ENCODE measurements at regions not wholly inside any gene's neighbourhood (a gene's known extent, or its start where the extent isn't known, plus 50 kb on each side); places are given as distances from the start of the nearest gene placed in this dataset.

DNA sequence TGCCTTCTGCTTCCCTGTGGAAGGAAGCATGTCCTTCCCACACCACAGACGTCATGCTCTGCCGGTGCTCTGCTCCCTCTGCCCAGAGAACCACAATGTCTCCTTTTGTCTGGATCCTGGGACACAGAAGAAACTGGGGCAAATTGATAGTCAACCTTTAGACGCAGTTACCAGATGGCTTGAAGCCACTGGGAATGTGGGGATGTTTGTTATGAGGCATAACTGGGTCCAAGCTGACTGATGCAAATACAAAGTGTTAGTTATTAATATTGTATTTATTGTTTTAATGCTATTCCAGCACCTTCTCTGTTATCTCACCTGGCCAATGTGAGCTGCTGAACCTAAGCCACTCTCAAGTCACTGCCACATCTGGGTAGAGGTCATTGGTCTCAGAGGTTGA is 322.2 kb downstream of the SHANK2 start:
- Histone ChIP-seq H3K4me3 (ENCODE audit: insufficient read depth, low read length) (no peak overlapping the region), H3K27ac (ENCODE audit: low read depth, low read length) (no peak overlapping the region), H4K20me1 (ENCODE audit: insufficient read depth, low read length) (no peaks in the 10 kb centered on the region), H3K36me3 (ENCODE audit: insufficient read depth, low read length) (no peaks in the 10 kb centered on the region), H3K9me3 (ENCODE audit: low read depth, low read length) (peaks cover 2% of the 10 kb centered on the region), H2AFZ (ENCODE audit: low read length) (no peak overlapping the region), H3K27me3 (ENCODE audit: insufficient read depth, low read length) (no peaks in the 10 kb centered on the region), H3K4me1 (ENCODE audit: insufficient read depth, low read length) (no peaks in the 10 kb centered on the region), H3K4me2 (ENCODE audit: insufficient read depth, low read length) (no peak overlapping the region), H3K79me2 (ENCODE audit: insufficient read depth, low read length) (no peaks in the 10 kb centered on the region)
- no peak for DNase-seq (ENCODE audit: insufficient read length, low spot score, missing footprints)
- TF ChIP-seq, protein P1, sequence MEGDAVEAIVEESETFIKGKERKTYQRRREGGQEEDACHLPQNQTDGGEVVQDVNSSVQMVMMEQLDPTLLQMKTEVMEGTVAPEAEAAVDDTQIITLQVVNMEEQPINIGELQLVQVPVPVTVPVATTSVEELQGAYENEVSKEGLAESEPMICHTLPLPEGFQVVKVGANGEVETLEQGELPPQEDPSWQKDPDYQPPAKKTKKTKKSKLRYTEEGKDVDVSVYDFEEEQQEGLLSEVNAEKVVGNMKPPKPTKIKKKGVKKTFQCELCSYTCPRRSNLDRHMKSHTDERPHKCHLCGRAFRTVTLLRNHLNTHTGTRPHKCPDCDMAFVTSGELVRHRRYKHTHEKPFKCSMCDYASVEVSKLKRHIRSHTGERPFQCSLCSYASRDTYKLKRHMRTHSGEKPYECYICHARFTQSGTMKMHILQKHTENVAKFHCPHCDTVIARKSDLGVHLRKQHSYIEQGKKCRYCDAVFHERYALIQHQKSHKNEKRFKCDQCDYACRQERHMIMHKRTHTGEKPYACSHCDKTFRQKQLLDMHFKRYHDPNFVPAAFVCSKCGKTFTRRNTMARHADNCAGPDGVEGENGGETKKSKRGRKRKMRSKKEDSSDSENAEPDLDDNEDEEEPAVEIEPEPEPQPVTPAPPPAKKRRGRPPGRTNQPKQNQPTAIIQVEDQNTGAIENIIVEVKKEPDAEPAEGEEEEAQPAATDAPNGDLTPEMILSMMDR (IDR thresholded peaks at IDR 0.05; ENCODE audit: extremely low read depth, low read depth, low read length), result no peak

DNA sequence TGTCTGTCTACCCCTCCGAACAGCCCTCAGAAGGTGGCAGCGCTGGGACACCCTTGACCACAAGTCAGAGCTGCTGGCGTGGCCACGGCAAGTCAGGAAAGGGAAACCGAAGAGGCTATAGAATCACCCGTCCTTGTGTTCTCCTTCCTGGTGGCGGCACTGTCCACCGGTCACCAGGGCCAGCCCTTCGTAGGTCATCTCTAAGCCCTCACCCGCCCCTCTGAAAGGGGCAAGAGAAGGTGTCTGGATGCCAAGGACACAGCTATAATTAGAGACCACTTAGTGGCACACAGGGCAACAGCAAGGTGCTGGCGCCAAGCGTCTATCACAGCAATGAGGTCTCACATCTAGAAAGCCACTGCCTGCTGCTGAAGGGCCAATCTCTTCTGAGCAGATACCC is 320.9 kb downstream of the SHANK2 start:
- Histone ChIP-seq H3K36me3 (ENCODE audit: insufficient read depth, low read length) (no peaks in the 10 kb centered on the region), H3K79me2 (ENCODE audit: insufficient read depth, low read length) (no peaks in the 10 kb centered on the region), H3K27me3 (ENCODE audit: insufficient read depth, low read length) (no peaks in the 10 kb centered on the region), H2AFZ (ENCODE audit: low read length) (no peak overlapping the region), H3K4me1 (ENCODE audit: insufficient read depth, low read length) (no peaks in the 10 kb centered on the region), H3K4me2 (ENCODE audit: insufficient read depth, low read length) (no peak overlapping the region), H3K4me3 (ENCODE audit: insufficient read depth, low read length) (no peak overlapping the region), H3K9me3 (ENCODE audit: low read depth, low read length) (peaks cover 2% of the 10 kb centered on the region), H4K20me1 (ENCODE audit: insufficient read depth, low read length) (no peaks in the 10 kb centered on the region), H3K27ac (ENCODE audit: low read depth, low read length) (no peak overlapping the region)
- TF ChIP-seq, protein P1 (IDR thresholded peaks at IDR 0.05; ENCODE audit: extremely low read depth, low read depth, low read length), result no peak
- no peak for DNase-seq (ENCODE audit: insufficient read length, low spot score, missing footprints)

DNA sequence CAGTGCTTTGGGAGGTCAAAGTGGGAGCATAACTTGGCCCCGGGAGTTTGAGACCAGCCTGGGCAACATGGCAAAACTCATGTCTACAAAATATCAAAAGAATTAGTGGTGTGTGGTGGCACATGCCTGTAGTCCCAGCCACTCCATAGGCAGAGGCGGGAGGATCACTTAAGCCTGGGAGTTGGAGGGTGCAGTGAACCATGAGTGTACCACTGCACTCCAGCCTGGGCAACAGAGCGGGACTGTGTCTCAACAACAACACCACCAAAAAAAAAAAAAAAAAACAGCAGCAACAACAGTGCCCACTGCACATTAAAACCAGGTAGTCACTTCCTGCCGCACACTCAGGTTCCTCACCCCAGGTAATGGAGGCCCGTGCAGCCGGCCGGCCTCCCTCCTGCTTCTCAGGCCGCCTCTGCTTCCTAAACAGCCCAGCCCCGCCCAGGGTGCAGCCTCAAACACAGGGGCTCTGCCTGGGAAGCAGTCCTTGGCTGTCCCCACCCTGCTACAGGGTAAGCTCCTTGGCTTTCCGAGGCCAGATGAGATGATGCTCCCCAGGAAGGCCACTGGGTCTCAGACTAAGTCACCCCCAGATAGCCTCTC is 318.3 kb downstream of the SHANK2 start:
- Histone ChIP-seq H3K79me2 (ENCODE audit: insufficient read depth, low read length) (no peaks in the 10 kb centered on the region), H3K9me3 (ENCODE audit: low read depth, low read length) (peaks cover 2% of the 10 kb centered on the region), H3K4me2 (ENCODE audit: insufficient read depth, low read length) (no peak overlapping the region), H3K36me3 (ENCODE audit: insufficient read depth, low read length) (no peaks in the 10 kb centered on the region), H2AFZ (ENCODE audit: low read length) (no peak overlapping the region), H3K4me1 (ENCODE audit: insufficient read depth, low read length) (no peaks in the 10 kb centered on the region), H4K20me1 (ENCODE audit: insufficient read depth, low read length) (no peaks in the 10 kb centered on the region), H3K27ac (ENCODE audit: low read depth, low read length) (no peak overlapping the region), H3K27me3 (ENCODE audit: insufficient read depth, low read length) (no peaks in the 10 kb centered on the region), H3K4me3 (ENCODE audit: insufficient read depth, low read length) (no peak overlapping the region)
- DNase-seq (ENCODE audit: insufficient read length, low spot score, missing footprints), result no peak
- TF ChIP-seq, protein P1 (IDR thresholded peaks at IDR 0.05; ENCODE audit: extremely low read depth, low read depth, low read length), result no peak

DNA sequence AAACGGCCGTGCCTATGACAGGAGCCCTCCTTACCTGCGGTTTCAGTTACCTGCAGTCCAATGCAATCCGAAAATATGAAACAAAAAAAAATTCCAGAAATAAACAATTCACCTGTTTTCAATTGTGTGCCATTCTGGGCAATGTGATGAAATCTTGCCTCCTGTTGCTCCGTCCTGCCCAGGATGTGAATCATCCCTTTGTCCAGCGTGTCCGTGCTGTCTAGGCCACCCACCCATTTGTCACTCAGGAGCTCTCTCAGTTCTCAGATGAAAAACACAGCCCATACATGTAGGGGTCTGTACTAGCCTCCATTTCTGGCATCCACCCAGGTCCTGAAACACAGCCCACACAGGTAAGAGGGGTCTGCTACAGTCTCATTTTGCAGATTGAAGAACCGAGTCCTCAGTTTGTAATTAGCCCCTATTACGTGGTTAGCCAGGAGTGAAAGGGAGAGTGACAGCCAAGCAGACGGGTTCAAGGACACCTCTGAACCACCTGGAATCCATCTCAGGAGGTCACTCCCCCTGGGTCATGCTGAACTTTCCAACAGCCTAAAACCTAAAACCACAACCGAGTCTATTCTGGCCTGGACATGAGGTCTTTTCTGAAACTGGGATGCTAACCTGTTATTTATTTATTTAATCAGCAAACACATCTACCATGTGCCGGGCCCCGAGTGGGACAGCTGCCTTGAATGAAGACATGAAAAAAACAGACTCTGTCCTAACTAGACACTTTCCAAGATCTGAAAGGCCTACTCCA is 317.2 kb downstream of the SHANK2 start:
- H3K4me1 ChIP-seq (ENCODE audit: insufficient read depth, low read length), result no peaks in the 10 kb centered on the region
- no peak overlapping the region for H2AFZ ChIP-seq (ENCODE audit: low read length)
- no peak overlapping the region for H3K27ac ChIP-seq (ENCODE audit: low read depth, low read length)
- no peak overlapping the region for H3K4me2 ChIP-seq (ENCODE audit: insufficient read depth, low read length)
- no peaks in the 10 kb centered on the region for H3K36me3 ChIP-seq (ENCODE audit: insufficient read depth, low read length)
- H3K4me3 ChIP-seq (ENCODE audit: insufficient read depth, low read length), result no peak overlapping the region
- TF ChIP-seq, protein P1 (IDR thresholded peaks at IDR 0.05; ENCODE audit: extremely low read depth, low read depth, low read length), result no peak
- no peaks in the 10 kb centered on the region for H4K20me1 ChIP-seq (ENCODE audit: insufficient read depth, low read length)
- H3K79me2 ChIP-seq (ENCODE audit: insufficient read depth, low read length), result no peaks in the 10 kb centered on the region
- DNase-seq (ENCODE audit: insufficient read length, low spot score, missing footprints), result no peak
- no peaks in the 10 kb centered on the region for H3K27me3 ChIP-seq (ENCODE audit: insufficient read depth, low read length)
- peaks cover 1% of the 10 kb centered on the region for H3K9me3 ChIP-seq (ENCODE audit: low read depth, low read length)

All from osteoblast (primary cell).